ACC112 (cell line): ENCODE measurements at regions not wholly inside any gene's neighbourhood (a gene's known extent, or its start where the extent isn't known, plus 50 kb on each side); places are given as distances from the start of the nearest gene placed in this dataset.

Experiments used
- H2AFZ ChIP-seq: fragments of 200-600 bp; sonication (generic); one replicate; pipeline ENCODE4 v1.6.0; 2017; ENCODE audit warnings: antibody characterized with exemption, low read length; ENCODE audit not compliant: unreplicated experiment
- H3K27ac ChIP-seq: fragments of 200-600 bp; sonication (generic); 2 replicates; pipeline ENCODE4 v1.5.1; 2014; ENCODE audit warnings: low read depth, mild to moderate bottlenecking, antibody characterized with exemption, low read length, moderate library complexity
- H3K27me3 ChIP-seq: fragments of 200-600 bp; sonication (generic); 2 replicates; pipeline ENCODE4 v1.6.1; 2014; ENCODE audit warnings: mild to moderate bottlenecking, antibody characterized with exemption, low read length, moderate library complexity, mixed read lengths; ENCODE audit not compliant: insufficient read depth
- H3K36me3 ChIP-seq: fragments of 200-600 bp; sonication (generic); 2 replicates; pipeline ENCODE4 v1.6.1; 2016; ENCODE audit warnings: mild to moderate bottlenecking, antibody characterized with exemption, low read length, moderate library complexity, mixed read lengths; ENCODE audit not compliant: insufficient read depth
- H3K4me1 ChIP-seq: fragments of 200-600 bp; sonication (generic); one replicate; pipeline ENCODE4 v1.6.1; 2016; ENCODE audit warnings: low read length, mixed read lengths; ENCODE audit not compliant: insufficient read depth, unreplicated experiment, control insufficient read depth
- H3K4me3 ChIP-seq: fragments of 200-600 bp; sonication (generic); 2 replicates; pipeline ENCODE4 v1.5.1; 2014; ENCODE audit warnings: mild to moderate bottlenecking, low read depth, low read length
- H3K79me2 ChIP-seq: fragments of 200-600 bp; sonication (generic); one replicate; pipeline ENCODE4 v1.6.0; 2016; ENCODE audit warnings: low read length; ENCODE audit not compliant: control insufficient read depth, unreplicated experiment, insufficient read depth

DNA sequence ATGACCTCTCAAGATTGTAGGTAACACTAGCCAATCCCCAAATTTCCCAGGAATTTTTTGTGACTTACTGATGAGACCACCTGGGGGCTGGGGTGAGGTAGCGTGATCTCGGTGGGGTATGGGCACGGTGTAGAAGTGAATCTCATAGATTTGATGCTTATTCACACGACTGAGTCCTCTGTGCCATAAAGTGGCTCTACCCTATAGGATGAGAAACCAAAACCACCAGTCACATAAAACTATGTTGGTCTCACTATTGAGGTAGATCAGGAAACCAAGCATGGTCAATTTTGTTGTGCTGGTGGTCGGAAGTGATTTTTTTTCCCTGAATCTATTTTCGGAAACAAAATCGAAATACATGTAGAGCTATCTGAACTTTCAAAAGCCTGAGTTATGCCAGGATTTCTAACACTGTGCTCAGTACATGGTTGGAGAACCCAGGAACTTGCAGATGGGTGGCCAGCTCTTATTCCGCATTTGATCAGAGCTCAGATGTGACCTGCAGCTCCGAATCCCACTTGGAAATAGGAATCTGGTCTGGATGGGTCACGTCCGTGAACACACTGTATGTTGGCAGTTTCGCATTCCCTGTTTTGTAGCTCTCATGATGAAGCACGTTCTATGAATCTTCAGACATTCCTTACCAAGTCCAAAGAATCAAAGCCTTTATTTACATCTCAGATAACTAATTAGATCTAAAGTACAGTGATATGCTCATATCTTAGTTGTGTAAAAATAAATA is 261.5 kb downstream of the KLF6 start:
- H3K4me3 ChIP-seq = no peak overlapping the region
- H3K27me3 ChIP-seq = no peaks in the 10 kb centered on the region
- H2AFZ ChIP-seq = no peak overlapping the region
- H3K4me1 ChIP-seq = peaks cover 31% of the 10 kb centered on the region
- no peaks in the 10 kb centered on the region for H3K36me3 ChIP-seq
- no peaks in the 10 kb centered on the region for H3K79me2 ChIP-seq
- H3K27ac ChIP-seq = no peak overlapping the region

DNA sequence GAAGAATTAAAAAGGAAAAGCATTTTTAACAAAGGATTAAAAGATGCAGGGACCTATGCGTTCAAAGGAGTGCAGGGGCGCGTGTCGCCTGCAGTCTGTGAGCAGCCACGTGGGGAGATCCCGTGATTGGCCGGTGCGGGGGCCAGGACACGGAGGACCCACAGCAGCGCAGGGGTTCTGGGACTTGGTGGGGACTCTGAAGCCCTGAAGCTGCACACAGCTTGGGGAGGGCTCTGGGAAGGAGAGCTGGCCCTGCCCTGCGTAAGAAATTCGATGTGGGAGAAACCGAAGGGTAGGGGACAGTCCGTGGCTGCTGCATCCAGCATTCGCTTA is 268.1 kb downstream of the KLF6 start:
- H3K27ac ChIP-seq = no peak overlapping the region
- H3K79me2 ChIP-seq = no peaks in the 10 kb centered on the region
- no peaks in the 10 kb centered on the region for H3K36me3 ChIP-seq
- no peak overlapping the region for H3K4me3 ChIP-seq
- H2AFZ ChIP-seq = no peak overlapping the region
- no peaks in the 10 kb centered on the region for H3K27me3 ChIP-seq
- H3K4me1 ChIP-seq = no peaks in the 10 kb centered on the region

DNA sequence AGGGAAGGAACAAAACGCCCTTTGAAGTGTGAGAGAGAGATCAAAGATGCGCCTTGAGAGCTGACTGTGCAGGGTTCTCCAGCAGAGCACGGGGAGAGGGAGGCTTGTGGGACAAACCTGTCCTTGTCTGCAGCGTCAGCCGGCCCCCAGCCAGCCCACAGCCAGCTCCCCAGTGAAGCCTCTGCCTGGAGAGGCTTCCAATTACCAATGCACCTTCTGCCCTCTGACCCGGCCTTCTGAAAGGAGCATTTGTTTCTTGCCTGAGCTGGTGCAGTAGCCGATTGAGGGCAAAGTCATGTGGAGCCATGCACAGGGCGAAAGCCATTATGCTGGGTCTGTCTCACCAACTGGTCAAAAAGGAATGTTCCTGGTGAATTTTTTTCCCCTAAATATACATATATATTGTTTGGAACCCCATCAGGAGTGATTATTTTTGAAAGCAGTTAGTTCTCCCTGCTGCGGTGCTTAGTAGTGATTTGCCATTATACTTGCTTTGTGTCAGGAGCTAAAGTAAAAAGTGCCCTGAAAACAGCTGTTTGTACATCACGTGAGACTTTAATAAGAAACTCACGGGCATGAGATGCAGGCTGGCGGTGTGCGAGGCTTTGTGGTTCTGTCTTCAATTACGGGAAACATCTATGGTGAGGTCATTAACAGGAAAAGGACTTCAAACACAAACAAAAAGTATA is 268.6 kb downstream of the KLF6 start:
- Histone ChIP-seq H3K27ac (no peak overlapping the region), H3K4me1 (no peaks in the 10 kb centered on the region), H2AFZ (no peak overlapping the region), H3K27me3 (no peaks in the 10 kb centered on the region), H3K4me3 (no peak overlapping the region), H3K79me2 (no peaks in the 10 kb centered on the region), H3K36me3 (no peaks in the 10 kb centered on the region)

DNA sequence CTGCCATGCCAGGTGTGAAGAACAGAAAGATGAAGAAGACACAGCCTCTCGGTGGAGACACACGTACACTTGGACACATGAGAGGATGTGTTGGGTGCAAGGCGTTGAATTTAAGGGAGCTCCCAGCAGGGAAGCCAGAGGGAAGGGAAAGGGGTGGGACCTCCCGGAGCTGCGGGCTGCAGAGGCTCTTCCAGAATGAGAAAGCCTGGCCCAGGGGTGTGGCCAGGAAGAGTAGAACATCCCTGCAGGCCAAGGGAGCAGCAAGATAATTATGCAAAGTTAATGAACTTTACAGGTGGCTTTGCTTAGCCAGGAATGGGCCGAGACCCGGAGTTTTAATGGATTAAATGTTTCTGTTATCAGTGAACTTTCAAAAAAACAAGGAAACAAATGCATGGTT is 270.3 kb downstream of the KLF6 start:
- Histone ChIP-seq H2AFZ (no peak overlapping the region), H3K79me2 (no peaks in the 10 kb centered on the region), H3K36me3 (no peaks in the 10 kb centered on the region), H3K4me3 (no peak overlapping the region), H3K27ac (no peak overlapping the region), H3K4me1 (no peaks in the 10 kb centered on the region), H3K27me3 (no peaks in the 10 kb centered on the region)

DNA sequence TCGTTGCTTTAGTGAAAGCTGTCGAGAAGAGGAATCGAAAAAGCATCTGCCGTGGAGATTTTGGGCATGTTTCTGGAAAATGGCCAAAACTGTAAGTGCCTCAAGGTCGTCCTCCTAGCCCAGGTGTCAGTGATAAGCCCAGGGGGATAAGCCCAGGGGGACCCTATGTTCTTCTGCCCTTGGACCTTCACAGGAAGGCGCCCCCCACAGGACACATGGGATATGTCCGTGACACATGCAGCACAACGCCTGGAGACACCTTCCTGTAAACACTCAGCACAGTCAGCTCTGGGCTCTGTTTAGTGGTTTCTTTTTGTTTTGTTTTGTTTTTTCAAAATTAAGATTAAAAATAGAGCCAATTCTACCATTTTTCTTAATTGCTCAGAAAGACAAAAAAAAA is 272.7 kb downstream of the KLF6 start:
- Histone ChIP-seq H3K27me3 (no peaks in the 10 kb centered on the region), H2AFZ (no peak overlapping the region), H3K4me1 (no peaks in the 10 kb centered on the region), H3K36me3 (no peaks in the 10 kb centered on the region), H3K79me2 (no peaks in the 10 kb centered on the region), H3K27ac (no peak overlapping the region), H3K4me3 (no peak overlapping the region)

DNA sequence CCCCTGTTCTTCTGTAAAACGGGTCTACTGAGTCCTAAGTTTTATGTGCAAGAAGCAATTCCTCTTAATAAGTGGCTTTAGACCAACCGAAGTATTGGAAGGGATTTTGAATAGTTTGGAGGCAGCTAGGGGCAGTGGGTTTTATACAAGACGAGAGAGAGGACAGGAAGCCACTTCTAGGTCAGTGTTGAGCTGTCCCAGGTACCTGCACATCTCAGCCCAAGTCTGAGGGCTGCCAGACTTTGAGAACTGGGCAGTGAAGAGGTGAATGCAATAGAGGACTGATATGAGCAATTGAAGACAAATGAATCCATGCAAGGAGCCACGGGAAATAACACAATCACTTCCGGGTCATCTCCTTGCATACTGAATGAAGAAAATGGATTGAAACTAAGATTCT is 273.5 kb downstream of the KLF6 start:
- H3K27me3 ChIP-seq = no peaks in the 10 kb centered on the region
- H3K79me2 ChIP-seq = no peaks in the 10 kb centered on the region
- no peaks in the 10 kb centered on the region for H3K4me1 ChIP-seq
- H2AFZ ChIP-seq = no peak overlapping the region
- no peak overlapping the region for H3K27ac ChIP-seq
- no peak overlapping the region for H3K4me3 ChIP-seq
- H3K36me3 ChIP-seq = no peaks in the 10 kb centered on the region

DNA sequence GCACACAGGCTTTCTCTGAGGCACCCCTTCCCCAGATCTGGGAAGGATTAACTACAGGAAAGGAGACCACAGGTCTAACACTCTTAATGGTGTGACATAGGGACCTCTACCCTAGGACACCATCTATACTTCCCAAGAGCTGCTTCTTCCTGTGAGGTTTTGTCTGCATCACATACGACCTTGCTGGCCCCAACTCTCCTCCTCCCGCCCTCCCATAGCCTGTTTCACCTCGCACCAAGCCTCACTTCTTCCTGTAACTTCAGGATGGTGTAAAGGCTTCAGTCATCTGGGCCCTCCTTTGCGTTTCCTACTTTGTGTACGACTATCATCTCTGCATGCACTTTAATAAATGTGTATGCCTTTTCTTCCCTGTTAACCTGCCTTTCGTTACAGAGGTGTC is 274.3 kb downstream of the KLF6 start:
- Histone ChIP-seq H3K4me3 (no peak overlapping the region), H3K27me3 (no peaks in the 10 kb centered on the region), H3K27ac (no peak overlapping the region), H3K4me1 (no peaks in the 10 kb centered on the region), H2AFZ (no peak overlapping the region), H3K36me3 (no peaks in the 10 kb centered on the region), H3K79me2 (no peaks in the 10 kb centered on the region)

DNA sequence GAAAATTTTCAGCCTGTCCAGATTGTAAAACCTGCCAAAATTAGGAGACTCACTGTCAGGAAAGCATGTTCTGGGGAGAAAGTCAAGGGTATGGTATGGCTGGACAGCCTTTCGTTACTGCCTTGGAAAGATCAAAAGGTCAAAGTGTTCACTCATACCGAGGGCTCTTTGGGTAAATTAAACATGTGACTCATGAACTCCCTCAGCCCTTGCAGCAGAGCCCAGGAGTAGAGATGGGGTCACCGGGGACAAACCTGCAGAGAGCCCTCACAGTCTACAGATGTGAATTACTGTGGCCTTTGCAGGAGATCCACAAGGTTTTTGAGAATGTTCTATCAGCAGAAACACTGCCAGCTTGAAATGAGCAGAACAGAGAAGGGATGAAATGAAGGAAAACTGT is 275.7 kb downstream of the KLF6 start:
- no peaks in the 10 kb centered on the region for H3K27me3 ChIP-seq
- no peak overlapping the region for H3K27ac ChIP-seq
- no peak overlapping the region for H2AFZ ChIP-seq
- no peak overlapping the region for H3K4me3 ChIP-seq
- no peaks in the 10 kb centered on the region for H3K36me3 ChIP-seq
- no peaks in the 10 kb centered on the region for H3K4me1 ChIP-seq
- H3K79me2 ChIP-seq = no peaks in the 10 kb centered on the region

DNA sequence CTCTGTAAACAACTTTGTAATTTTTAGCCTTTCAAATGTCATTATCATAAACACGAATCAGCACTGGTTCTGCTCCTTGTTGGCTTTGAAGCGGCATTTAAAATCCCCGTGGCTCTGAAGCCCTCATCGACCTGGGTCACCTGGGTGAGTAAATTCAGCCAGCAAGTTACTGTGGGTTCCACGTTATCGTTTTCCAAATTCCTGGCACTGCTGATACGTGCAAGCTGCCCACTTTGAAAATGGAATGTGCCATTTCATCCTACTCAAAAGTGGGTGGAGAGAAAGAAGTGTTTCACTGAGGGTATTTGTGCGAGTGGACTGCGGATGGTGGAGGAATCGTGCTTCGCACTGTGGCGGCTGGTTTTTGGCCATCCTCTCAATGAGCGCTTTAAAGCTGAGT is 281.7 kb downstream of the KLF6 start:
- Histone ChIP-seq H3K4me3 (no peak overlapping the region), H3K4me1 (peaks cover 9% of the 10 kb centered on the region), H3K36me3 (no peaks in the 10 kb centered on the region), H3K27ac (no peak overlapping the region), H2AFZ (no peak overlapping the region), H3K27me3 (no peaks in the 10 kb centered on the region), H3K79me2 (no peaks in the 10 kb centered on the region)

DNA sequence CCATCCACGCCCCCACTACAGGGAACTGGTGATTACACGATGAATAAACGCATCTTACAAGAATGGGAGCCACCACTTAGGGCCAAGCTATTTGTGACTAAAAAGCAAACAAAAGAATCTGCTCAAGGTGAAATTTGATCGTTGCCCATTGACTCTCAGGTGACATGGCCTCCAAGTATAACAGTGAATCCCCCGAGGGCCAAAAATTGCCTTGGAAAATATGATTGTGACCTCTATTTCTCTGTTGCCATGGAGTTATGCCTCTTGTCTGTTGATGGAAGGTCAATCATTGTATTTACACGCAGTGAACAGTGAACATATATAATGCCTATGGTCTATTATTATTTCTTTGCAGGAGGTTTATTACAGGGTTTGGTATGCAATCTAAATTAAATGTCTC is 282.3 kb downstream of the KLF6 start:
- no peaks in the 10 kb centered on the region for H3K27me3 ChIP-seq
- H3K4me1 ChIP-seq = peaks cover 9% of the 10 kb centered on the region
- no peaks in the 10 kb centered on the region for H3K36me3 ChIP-seq
- H3K79me2 ChIP-seq = no peaks in the 10 kb centered on the region
- H3K27ac ChIP-seq = no peak overlapping the region
- no peak overlapping the region for H2AFZ ChIP-seq
- H3K4me3 ChIP-seq = no peak overlapping the region

DNA sequence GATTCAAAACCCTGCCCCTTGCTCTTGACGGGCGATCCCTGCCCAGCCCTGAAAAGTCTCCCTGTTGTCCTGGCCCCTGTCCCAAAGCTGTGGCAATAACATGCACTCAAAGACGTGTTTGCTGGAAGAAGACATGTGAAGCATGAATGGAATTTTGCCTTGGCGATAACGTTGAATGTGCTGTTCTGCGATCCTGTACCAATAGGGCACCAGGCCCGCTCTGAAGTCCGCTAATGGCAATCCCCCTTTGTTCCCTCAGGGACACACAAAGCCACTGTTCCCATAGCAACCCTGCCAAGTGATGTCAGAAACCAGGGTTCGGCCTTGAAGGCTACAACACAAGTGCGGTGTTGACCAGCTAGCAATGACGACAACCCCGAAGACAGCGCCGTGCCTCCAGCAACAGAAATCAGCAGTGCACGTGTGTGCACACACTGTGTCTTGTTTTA is 284.6 kb downstream of the KLF6 start:
- Histone ChIP-seq H2AFZ (peak overlapping the region; percentile 15), H3K27ac (peak overlapping the region; percentile 93)

More for the DNA sequence above, 284.6 kb downstream of the KLF6 start:
- Histone ChIP-seq H3K79me2 (no peaks in the 10 kb centered on the region), H3K4me1 (peaks cover 9% of the 10 kb centered on the region), H3K27me3 (no peaks in the 10 kb centered on the region), H3K4me3 (peak overlapping the region; percentile 32), H3K36me3 (no peaks in the 10 kb centered on the region)
